ENCODE measurements at regions not wholly inside any gene's neighbourhood (a gene's known extent, or its start where the extent isn't known, plus 50 kb on each side); places are given as distances from the start of the nearest gene placed in this dataset.

- TF ChIP-seq CTCF (IDR thresholded peaks at IDR 0.05; ENCODE audit: extremely low read depth in 1 of 2, insufficient read depth in 1 of 2, low read depth in 1 of 2, low read length in 2 of 2): no peak
- no peak for TF ChIP-seq POLR2A (IDR thresholded peaks at IDR 0.05; ENCODE audit: low read depth, low read length)
- no peak for TF ChIP-seq POLR2AphosphoS5 (IDR thresholded peaks at IDR 0.05; ENCODE audit: insufficient read depth, low read depth, low read length)
- no peak for TF ChIP-seq GATA2 (IDR thresholded peaks at IDR 0.05; ENCODE audit: insufficient read depth, insufficient read length, low read depth, low read length)
- no peak for TF ChIP-seq EZH2 (IDR thresholded peaks at IDR 0.05; ENCODE audit: borderline replicate concordance, low read depth, low read length, severe bottlenecking)
- TF ChIP-seq MYC (IDR thresholded peaks at IDR 0.05; ENCODE audit: low read depth, low read length): no peak
- TF ChIP-seq FOS (IDR thresholded peaks at IDR 0.05; ENCODE audit: borderline replicate concordance, insufficient read depth, low read length): no peak
These were observed 82.1 kb upstream of the GALNT18 start for GRCh38 chr11:11703885-11704284.

Measured in endothelial cell of umbilical vein (primary cell).